Transverse colon (tissue), 4 donors: ENCODE measurements at regions not wholly inside any gene's neighbourhood (a gene's known extent, or its start where the extent isn't known, plus 50 kb on each side); places are given as distances from the start of the nearest gene placed in this dataset.

ENCODE experiments used
- DNase-seq: peaks from one replicate; pipeline ENCODE4 v3.0.0-alpha.2; 2019
- H3K27ac ChIP-seq, 4 donors: fragments of 200-600 bp; sonication (generic); 2 replicates each; pipeline ENCODE4 v1.5.1; 2016 to 2018; ENCODE audit warnings: inconsistent platforms in 4 of 4
- H3K27me3 ChIP-seq: fragments of 200-600 bp; sonication (generic); 2 replicates; pipeline ENCODE4 v1.5.1; 2017; ENCODE audit warnings: inconsistent platforms
- H3K36me3 ChIP-seq, 4 donors: fragments of 200-600 bp; sonication (generic); 2 replicates each; pipeline ENCODE4 v1.5.1; 2017 to 2019; ENCODE audit warnings: inconsistent platforms in 4 of 4
- H3K4me1 ChIP-seq, 4 donors: fragments of 200-600 bp; sonication (generic); 2 replicates each; pipeline ENCODE4 v1.5.1; 2017 to 2020; ENCODE audit warnings: inconsistent platforms in 4 of 4
- H3K4me3 ChIP-seq, 4 donors: fragments of 200-600 bp; sonication (generic); 1 replicate in 1 of 4; 2 replicates in 3 of 4; pipeline versions ENCODE4 v1.5.1 to v1.6.1; 2017 to 2019; ENCODE audit warnings: inconsistent platforms in 4 of 4
- H3K9me3 ChIP-seq, 2 donors: fragments of 200-600 bp; sonication (generic); 2 replicates each; pipeline ENCODE4 v1.5.1; 2017 to 2019; ENCODE audit warnings: inconsistent platforms in 2 of 2
- EP300 ChIP-seq: sonication (generic); formaldehyde crosslinking; IDR thresholded peaks from one replicate; pipeline ENCODE4 v1.6.1; 2017; ENCODE audit warnings: antibody characterized with exemption, low read depth
- POLR2A ChIP-seq: fragments of 450-650 bp; IDR thresholded peaks from one replicate; pipeline ENCODE4 v1.6.1; 2016; ENCODE audit warnings: antibody characterized with exemption, mild to moderate bottlenecking, moderate library complexity
- POLR2AphosphoS5 ChIP-seq, 3 donors: sonication (generic); formaldehyde crosslinking; IDR thresholded peaks; one replicate each; pipeline ENCODE4 v1.6.1; 2016; ENCODE audit warnings: antibody characterized with exemption in 3 of 3
- WGBS, 2 donors: methylation state at CpG; one replicate each; pipeline ENCODE4 v1.1.5; 2018; ENCODE audit warnings: low coverage in 1 of 2; 5-methylcytosine and 5-hydroxymethylcytosine counted together
- in situ Hi-C, 4 donors: fragments of 200-750 bp; cut with MboI; loops; one replicate each; pipeline versions ENCODE4 v1.15.0 to v1.15.1; 2017; ENCODE audit warnings: low sequenced_read_pairs in 3 of 4, low pct_ligation_motif_present in 1 of 4, low pct_unique_long_range_greater_than_20kb in 1 of 4
- intact Hi-C: fragments of 100-400 bp; cut with DNase I; formaldehyde crosslinking; loops from one replicate; pipeline ENCODE4 v1.15.1; 2023; ENCODE audit warnings: low total_unique reads
- TF ChIP-seq, protein P1 (sequence below), 5 experiments: fragments of 200-600 bp in 3 of 5; fragments of 450-650 bp in 2 of 5; sonication (generic) in 3 of 5; IDR thresholded peaks; 1 replicate in 2 of 5; 2 replicates in 3 of 5; pipeline ENCODE4 v1.5.1; 2016 to 2017; ENCODE audit warnings: antibody characterized with exemption in 5 of 5, inconsistent platforms in 3 of 5, mild to moderate bottlenecking in 2 of 5, moderate library complexity in 1 of 5

DNA sequence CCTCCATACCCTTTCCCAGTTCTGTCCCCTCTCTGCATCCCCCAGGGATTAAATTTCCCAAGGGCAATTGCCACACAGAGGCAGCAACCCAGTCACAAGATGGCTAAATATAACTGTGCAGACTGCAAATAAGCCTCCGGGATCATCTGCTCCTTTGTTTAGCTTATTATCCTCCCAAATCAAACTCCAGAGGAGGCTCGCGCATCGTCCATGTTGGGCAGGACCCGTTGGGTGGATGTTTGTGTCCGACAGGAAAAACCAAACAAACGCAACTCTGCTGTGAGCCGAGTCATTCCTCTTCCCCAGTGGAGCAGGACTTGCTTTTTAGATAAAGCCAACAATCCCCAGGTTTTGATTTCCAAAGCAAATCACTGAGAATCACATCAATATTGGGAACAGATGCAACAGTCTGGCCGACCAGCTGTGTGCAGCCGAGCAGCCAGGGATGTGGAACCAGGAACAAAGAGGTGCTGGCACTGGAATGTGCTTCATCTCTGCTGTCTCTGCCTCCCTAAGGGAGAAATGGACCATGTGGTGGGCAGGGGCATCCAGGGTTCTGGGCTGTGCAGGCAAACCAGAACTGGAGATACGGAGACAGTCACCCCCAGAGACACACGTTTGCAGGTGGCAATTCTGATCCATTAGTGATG, 89.8 kb downstream of the PTTG1 start:
- TF ChIP-seq POLR2AphosphoS5 (IDR thresholded peaks at IDR 0.05) (no peak), EP300 (no peak), POLR2A (no peak)
- TF ChIP-seq, protein P1, sequence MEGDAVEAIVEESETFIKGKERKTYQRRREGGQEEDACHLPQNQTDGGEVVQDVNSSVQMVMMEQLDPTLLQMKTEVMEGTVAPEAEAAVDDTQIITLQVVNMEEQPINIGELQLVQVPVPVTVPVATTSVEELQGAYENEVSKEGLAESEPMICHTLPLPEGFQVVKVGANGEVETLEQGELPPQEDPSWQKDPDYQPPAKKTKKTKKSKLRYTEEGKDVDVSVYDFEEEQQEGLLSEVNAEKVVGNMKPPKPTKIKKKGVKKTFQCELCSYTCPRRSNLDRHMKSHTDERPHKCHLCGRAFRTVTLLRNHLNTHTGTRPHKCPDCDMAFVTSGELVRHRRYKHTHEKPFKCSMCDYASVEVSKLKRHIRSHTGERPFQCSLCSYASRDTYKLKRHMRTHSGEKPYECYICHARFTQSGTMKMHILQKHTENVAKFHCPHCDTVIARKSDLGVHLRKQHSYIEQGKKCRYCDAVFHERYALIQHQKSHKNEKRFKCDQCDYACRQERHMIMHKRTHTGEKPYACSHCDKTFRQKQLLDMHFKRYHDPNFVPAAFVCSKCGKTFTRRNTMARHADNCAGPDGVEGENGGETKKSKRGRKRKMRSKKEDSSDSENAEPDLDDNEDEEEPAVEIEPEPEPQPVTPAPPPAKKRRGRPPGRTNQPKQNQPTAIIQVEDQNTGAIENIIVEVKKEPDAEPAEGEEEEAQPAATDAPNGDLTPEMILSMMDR (IDR thresholded peaks at IDR 0.05) = no peak
- no peak for DNase-seq
- in situ Hi-C loops = loop anchor here in 1 of 4 donors (25.0 kb wide), 1 partner anchor 276 kb away; no protein-coding TSS in a partner anchor
- H3K36me3 ChIP-seq = no peaks in the 10 kb centered on the region
- H3K4me3 ChIP-seq = no peak overlapping the region
- no peaks in the 10 kb centered on the region for H3K27me3 ChIP-seq
- intact Hi-C loops = no loop called here
- no peaks in the 10 kb centered on the region for H3K9me3 ChIP-seq
- H3K4me1 ChIP-seq = peaks cover 0 to 8% (median 0%) of the 10 kb centered on the region in 4 donors
- no peak overlapping the region for H3K27ac ChIP-seq
- WGBS, 2 donors = 62 to 78% methylated on average over 8 to 12 of the region's 12 CpGs
